Stimulated activated CD8-positive, alpha-beta memory T cell treated with anti-CD3 and anti-CD28 coated beads, Interleukin-2, amount 100 ng/mL, for 48 hours (primary cell): ENCODE measurements at regions not wholly inside any gene's neighbourhood (a gene's known extent, or its start where the extent isn't known, plus 50 kb on each side); places are given as distances from the start of the nearest gene placed in this dataset.

Experiments
- DNase-seq, 2 donors: peaks; one replicate each; pipeline ENCODE4 v3.0.0-alpha.2; 2020; ENCODE audit warnings: low read depth in 2 of 2

DNA sequence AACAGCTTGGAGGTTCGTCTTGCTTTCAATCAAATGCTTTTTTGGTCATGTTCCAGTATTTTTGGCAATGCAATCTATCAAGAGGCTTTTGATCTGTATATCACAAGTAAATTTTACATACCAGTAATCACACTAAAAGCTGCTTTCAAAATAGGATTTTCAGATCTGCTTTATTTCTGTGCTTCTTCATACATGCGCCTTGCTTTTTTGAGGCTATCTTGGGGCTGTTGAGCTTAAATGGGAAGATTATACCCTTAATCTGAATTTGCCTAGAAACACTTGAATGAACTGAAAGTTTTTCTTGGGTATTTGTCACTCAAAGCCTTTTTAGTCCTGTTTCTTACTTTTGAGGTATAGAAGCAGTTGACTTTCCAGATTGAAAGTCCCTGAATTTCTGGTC, 62.1 kb upstream of the DCBLD2 start:
- no peak for DNase-seq

DNA sequence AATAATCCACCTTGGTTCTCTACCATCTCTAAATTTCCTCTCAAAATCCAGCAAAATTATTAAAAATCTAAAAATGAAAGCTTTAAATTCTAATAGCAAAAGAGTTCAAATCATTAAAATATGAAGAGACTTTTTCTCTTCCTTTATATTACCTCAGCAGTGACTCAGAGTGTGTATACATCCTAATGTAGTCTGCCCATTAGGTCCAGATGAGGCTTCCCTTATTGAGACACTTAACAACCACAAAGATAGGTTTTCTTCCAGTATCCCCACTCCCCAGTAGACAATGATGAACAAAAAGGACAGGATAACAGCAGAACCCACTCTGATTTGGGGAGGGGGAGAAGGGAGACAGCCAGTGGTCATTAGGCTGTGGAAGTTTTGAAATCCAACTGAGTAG, 61.5 kb upstream of the DCBLD2 start:
- no peak for DNase-seq

DNA sequence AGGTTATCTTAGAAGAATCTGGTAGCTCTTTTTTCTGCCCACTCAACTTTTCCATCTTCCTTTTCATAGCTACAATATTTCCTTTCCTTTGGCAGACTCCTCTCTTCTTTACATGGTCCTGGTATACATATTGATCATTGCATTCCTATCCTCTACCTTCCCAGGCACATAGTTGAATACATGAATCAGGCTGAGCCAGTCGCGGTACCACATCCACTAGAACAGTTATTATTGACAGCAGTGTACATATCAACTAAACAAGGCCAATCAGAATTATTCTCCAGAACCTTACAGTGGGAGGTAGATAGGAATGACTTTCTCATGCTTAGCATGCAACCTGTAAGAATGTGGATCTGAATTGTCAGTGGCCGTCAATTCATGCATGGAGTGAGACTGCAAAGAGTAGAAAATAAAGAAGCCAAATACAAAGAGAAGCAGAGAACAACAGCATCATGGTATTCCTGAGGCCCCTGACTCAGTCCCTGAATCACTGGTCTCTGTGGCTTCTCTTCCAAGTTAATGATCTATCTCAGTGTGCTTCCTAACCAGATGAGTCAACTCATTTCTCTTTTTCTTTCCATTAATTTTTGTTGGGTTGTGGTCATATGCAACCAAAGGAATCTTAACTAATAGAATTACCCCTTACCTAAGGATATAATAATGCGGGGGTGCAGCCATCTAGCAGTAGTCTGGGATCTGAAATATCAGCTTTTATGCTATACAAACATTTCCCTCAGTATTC, 60.9 kb upstream of the DCBLD2 start:
- no peak for DNase-seq

DNA sequence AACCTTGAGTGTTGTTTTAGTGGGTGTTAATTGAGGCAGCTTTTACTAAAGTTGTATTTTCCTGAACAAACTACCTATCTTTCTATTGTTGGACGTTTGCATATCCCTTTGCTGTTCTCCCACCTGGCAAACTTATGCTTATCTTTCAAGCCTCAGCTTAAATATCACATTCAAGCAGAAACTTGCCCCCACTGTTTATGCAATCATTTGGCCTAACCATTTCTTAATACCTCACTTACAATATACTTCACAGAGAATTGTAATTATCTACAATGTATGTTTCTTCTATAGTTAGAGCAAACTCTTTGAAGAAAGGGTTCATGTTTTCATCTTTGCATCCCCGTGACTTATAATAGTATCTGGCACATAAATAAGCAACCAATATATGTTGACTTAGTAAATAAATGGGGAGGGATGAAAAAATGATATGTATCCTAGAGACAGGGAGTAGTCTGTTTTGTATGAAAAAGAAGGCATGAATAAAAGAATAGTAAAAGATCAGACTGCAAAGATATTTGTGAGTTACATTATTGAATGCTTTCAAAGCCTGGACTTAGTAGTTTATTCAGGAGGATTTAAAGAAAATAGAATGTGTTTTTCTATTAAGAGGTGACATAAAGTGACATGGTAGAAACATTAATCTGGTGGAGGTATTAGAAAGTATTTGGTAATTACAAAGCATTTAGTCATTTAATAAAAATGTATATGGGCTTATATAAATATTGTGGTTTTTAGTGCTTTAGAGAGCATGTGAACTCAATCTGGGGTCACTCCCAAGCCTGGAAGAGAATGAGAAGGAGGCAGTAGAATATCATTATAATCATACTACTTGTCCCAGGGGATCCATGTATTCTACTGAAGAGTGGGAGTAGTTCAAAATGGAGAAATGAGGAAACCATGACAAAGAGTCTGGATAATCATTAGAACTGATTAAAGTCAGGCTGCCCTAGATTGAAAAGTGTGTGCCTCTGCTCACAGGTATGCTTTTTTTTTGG, 60.0 kb upstream of the DCBLD2 start:
- DNase-seq: no peak

DNA sequence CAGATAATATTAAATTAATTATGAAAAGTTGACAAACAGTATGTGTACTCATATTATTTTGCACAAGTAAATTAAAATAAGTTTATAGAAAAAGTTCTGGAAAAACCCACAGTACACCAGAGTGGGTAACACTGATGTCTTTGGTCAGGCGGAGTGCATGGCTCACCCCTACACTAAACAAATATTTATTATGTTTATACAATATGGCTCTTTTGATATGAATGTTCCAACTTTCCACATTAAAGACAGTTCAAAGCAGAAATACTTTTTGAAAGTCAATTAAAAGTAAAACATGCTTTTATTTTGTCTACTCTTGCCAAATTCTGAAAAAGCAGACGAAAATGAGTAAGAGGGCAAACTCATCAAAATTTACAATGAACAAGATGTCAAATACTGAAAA, 56.2 kb upstream of the DCBLD2 start:
- DNase-seq: no peak

DNA sequence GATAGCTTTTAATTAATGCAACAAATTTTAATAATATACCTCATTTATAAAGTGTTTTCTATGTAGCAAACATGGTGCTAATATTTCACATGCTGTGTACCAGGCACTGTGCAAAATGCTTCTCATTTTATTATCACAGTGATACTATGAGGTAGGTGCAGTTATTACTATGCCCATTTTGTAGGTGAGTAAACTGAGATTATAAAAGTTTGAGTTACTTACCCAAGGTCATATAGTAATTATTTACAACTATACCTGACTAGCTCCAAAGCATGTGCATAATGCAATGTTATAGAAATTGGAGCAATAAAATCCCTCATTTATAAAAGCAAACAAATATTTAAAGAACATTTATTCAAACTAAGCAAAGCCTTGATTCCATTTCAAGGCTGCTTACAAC, 54.5 kb upstream of the DCBLD2 start:
- DNase-seq: no peak

DNA sequence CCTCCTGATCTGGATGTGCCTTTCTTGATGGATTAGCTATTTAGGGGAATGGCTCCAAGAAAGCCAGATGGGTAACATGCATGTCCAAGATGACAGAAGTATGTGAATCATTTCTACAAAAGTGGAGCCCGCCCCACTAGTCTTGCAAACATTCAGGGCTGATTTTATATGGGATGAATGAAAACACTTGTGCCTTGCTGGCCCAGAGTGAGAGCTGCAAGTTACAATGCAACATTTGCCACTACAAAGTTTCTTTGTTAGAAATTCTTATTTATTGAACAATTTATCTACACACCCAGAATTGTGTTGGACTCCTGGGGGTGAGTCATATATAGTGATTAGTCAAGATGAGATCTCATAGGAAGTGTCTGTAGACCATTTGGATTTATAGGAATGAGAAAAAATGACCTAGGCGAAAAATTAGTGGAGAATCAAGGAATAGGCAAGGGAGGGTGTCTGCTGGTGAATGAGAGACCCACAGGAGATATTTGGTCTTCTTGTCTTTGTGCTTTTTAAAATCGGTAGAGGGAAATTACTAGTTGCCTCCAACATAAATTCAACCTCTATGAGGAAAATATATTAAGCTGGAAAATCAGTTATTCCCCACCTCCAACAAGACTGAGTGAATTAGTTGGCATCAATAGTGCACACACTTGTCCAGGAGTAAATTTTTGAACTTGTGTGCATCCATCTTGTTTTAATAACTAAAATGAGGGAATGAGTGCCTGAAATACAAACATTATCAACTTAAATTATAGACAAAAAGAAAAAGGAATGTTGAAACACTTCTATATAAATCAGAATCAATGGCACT, 53.5 kb upstream of the DCBLD2 start:
- no peak for DNase-seq

DNA sequence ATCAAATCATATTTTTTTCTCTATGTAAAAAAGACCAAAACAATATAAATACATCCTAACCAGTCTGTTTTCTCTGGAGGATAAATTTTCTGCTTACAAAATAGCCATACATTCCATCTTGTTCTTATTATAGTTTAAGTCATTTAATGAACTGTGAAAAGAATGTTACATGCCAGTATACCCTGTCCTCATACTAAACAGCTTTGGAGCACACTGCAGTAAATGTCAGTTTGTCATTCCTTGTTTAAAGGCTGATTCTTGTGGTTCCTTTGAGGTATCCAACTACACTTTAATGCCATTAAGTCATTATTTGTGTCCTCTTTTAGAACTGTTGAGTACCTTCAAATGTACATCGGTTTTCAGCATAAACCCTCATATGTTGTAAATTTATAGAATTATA, 52.7 kb upstream of the DCBLD2 start:
- no peak for DNase-seq

DNA sequence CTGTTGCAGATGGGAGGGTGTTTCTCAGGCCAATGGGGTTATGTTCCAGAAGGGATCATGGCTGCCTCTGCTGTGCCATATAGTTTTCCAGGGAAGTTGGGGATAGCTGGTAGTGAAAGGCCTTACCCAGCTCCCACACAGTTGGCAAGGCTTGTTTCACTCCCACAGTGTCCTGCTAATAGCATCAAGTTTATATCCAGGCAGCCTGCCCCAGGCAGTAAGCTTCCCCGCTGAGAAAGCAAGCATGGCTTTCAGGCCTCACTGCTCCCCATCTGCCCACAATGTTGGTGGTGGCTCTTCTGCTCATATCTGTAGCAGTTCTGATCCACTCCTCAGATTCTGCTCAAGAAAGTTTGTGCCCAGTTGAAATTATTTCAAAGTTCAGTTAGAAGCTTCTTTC, 50.9 kb upstream of the DCBLD2 start:
- DNase-seq: no peak
